Hematopoietic multipotent progenitor cell treated with erythropoietin and hydrocortisone succinate and interleukin-3 and kit ligand, for 15 days (in vitro differentiated cells): ENCODE measurements at regions not wholly inside any gene's neighbourhood (a gene's known extent, or its start where the extent isn't known, plus 50 kb on each side); places are given as distances from the start of the nearest gene placed in this dataset.
"Not testable (repeated sequence)": the region's sequence is repeated elsewhere in the genome, so short reads cannot be mapped to it uniquely, and the experiment has no call there.

Experiments used
- DNase-seq: peaks from one replicate; pipeline ENCODE4 v3.0.0-alpha.2; 2015; ENCODE audit warnings: low spot score

- DNase-seq: no peak
Observed at GRCh38 chr5:40223884-40224402, 455.8 kb upstream of the PTGER4 start.

GRCh38 chr5:40221796-40222195 lies 457.9 kb upstream of the PTGER4 start:
- DNase-seq: no peak

DNA sequence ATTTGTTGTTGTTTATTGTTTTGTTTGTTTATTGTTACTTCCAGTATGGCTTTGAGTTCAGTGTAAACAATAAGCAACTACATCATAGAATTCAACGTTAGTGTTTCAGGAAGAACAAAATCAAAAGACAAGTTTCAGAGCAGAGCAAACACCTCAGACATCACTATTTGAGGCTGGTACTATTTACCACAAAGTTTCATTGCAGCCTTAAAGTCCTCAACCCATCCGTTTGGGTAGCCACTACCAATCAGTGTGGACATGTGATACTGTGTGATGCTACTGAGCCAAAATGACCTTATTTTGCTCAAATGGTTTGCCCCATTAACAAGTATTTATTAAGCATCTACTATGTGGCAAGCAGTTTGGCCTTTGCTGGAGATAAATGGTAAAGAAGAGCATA lies 458.5 kb upstream of the PTGER4 start:
- DNase-seq: no peak

- no peak for DNase-seq
Observed at GRCh38 chr5:40220260-40220659, 459.5 kb upstream of the PTGER4 start.

DNA sequence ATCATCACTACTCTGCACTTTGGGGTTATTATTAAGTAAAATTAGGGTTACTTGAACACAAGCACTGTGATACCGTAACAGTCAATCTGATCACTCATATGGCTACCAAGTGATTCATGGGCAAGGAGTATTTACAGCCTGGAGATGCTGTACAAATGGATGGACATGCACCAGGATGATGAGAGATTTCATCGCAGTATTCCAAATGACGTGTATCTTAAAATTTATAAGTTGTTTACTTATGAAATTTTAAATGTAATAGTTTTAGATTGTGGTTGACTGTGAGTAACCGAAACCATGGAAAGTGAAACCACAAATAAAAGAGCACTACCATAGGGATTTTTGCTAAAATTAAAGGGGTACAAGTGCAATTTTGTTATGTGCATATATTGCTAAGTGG lies 462.2 kb upstream of the PTGER4 start:
- no peak for DNase-seq

DNA sequence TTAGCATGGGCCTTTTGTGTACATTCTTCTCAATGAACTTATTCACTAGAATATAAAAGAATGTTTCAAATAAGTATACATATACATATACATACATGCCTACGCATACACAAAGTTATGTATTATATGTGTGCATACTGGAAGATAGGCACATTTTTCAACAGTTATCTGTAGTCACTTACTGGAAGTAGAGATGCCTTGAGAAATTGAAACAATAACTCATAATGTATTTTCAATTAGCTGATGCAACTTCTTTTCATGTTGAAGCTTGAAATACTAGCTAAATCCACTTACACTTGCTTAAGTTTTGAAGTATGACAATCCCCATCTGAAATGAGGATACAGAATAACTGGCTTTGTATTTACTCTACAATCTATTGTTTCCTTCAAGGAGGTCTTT lies 469.0 kb upstream of the PTGER4 start:
- DNase-seq: no peak

- no peak for DNase-seq
Observed at GRCh38 chr5:40206030-40206429, 473.7 kb upstream of the PTGER4 start.

- no peak for DNase-seq
Observed at GRCh38 chr5:40204144-40204543, 475.6 kb upstream of the PTGER4 start.

- DNase-seq: no peak
Observed at GRCh38 chr5:40202814-40203440, 476.8 kb upstream of the PTGER4 start.

GRCh38 chr5:40198736-40199135 lies 481.0 kb upstream of the PTGER4 start:
- DNase-seq: no peak

DNA sequence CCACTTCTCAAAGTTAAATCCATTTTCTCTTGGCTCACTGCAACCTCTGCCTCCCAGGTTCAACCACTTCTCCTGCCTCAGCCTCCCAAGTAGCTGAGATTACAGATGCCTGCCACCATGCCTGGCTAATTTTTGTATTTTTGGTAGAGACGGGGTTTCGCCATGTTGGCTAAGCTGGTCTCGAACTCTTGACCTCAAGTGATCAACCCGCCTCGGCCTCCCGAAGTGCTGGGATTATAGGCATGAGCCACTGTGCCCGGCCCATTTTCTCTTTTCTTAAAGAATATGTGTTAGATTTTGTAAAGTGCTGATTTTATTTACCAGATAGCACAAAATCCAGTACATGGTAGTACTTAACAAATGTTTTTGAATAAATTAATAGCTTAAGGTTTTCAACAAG lies 484.1 kb upstream of the PTGER4 start:
- DNase-seq: not testable (repeated sequence)

DNA sequence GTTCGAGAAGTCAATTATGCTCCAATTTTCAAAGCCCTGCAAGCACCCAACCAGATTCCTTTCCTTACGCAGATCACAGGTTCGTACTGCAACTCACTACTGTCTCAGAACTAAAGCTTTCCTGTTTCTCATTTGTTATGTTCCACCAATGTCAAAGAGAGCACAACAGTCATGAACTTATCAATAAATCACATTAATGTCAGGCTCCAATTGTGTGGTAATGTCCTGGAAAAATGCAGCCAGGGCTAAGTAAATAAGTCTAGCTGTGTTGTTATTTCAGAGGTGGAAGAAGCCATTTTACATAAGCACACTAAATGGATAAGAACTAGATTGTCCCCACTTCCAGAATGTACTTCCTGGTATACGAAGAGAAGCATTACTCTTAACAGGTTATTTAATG lies 488.6 kb upstream of the PTGER4 start:
- no peak for DNase-seq

DNA sequence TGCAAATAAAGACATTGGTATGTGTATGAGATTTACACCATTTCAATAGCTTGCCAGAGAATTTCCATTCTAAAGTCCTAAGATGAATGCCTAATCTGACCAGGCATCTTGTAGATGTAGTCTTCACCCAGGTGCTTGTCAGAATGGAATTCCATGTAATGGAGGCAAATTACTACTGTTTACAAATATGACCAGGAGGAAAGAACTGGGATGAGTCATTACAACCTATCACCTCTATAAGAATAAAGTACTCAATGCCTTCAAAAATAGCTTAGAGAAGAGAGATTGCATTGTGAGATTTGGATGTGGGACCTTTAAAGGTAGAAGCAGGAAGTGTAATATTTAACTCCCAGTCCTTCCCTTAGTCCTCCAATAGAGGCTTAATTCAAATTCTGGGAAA lies 507.0 kb upstream of the PTGER4 start:
- DNase-seq: no peak

GRCh38 chr5:40171971-40172370 lies 507.7 kb upstream of the PTGER4 start:
- no peak for DNase-seq

GRCh38 chr5:40167283-40167682 lies 512.4 kb upstream of the PTGER4 start:
- DNase-seq: no peak

DNA sequence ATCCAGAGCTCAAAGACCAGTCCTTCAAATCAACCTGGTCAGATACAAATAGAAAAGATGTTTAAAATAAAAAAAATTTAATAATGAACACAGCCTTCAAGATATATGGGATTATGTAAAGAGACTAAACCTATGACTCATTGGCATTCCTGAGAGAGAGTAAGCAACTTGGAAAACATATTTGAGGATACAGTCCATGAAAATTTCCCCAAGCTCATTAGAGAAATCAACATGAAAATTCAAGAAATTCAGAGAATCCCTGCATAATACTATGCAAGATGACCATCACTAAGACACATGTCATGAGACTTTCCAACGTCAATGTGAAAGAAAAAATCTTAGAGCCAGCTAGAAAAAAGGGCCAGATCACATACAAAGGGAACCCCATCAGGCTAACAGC lies 512.9 kb upstream of the PTGER4 start:
- no peak for DNase-seq

GRCh38 chr5:40165789-40166728 lies 513.7 kb upstream of the PTGER4 start:
- no peak for DNase-seq

GRCh38 chr5:40165106-40165788 lies 514.5 kb upstream of the PTGER4 start:
- DNase-seq: no peak

DNA sequence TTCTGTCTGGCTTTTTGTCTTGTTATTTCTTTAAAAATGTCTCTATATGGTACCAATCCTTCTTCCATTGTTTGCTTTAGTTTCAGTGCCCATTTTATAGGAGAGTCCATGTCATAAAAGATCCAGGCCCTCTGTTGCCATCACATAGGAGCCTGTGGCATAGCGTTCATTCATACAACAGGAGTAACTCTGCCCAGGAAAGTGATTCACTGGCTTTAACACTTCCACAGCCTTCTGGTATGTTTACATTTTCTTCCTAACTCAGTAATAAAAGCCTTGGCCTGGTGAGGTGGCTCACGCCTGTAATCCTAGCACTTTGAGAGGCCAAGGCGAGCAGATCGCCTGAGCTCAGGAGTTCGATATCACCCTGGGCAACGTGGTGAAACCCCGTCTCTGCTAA lies 519.3 kb upstream of the PTGER4 start:
- DNase-seq: no peak

GRCh38 chr5:40154194-40154593 lies 525.5 kb upstream of the PTGER4 start:
- DNase-seq: no peak

DNA sequence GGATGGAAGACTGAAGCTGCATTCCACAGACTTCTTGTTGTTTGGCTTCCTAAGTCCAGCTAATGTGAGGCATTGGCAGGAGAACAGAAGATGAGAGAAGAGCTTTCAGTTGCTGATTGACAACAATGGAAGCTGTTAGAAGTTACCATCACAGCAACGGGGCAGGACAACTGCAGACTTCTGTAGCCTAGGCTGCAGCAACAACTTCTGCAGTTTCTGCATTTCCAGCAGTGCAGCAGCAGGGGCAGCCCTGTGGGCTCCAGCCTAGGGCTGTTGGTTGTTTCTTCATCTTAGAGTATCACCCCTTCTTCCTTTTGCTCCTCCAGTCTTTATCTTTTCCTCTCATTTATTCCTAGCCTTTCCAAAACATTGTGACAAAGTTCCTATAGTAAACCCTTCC lies 528.8 kb upstream of the PTGER4 start:
- no peak for DNase-seq

- DNase-seq: no peak
Observed at GRCh38 chr5:40141896-40142295, 537.8 kb upstream of the PTGER4 start.

- DNase-seq: no peak
Observed at GRCh38 chr5:40141418-40141817, 538.3 kb upstream of the PTGER4 start.
